SKM-1 treated with dmso at 0.1 percent for 144 hours (cell line): ENCODE measurements at regions not wholly inside any gene's neighbourhood (a gene's known extent, or its start where the extent isn't known, plus 50 kb on each side); places are given as distances from the start of the nearest gene placed in this dataset.

Source experiments
- DNase-seq: peaks from one replicate; lab custom pipeline; 2025; ENCODE audit not compliant: unreplicated experiment; lab: John Stamatoyannopoulos, UW

DNA sequence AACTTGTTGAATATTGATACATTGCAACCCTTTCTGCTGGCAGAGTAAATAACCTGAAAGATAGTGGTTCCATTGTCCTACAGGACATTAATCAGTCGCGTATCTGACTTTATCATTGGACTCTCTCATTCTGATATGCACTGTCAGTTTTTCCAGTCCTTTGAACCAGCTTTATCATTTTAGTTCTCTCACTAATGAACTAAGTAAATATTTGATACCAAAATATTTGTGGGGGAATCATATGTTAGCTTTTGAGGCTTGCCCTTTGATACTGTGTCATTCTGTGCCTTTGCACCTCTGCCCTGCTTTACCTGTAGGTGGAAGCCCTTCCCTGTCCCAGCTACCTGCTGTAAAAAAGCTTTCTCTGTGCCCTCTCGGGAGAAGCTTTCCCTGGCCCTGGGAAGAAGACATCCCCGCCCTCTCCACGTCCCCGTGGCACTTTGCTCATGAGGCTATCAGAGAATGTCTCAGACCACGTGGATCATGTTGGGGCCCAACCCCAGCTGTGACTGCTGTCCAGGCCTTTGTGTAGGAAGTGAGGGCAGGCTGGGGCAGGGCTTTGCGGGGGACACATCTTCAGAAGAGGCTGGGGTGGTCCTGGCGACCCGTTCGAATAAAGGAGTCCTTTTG is 117.8 kb upstream of the NXT1 start:
- no peak for DNase-seq

DNA sequence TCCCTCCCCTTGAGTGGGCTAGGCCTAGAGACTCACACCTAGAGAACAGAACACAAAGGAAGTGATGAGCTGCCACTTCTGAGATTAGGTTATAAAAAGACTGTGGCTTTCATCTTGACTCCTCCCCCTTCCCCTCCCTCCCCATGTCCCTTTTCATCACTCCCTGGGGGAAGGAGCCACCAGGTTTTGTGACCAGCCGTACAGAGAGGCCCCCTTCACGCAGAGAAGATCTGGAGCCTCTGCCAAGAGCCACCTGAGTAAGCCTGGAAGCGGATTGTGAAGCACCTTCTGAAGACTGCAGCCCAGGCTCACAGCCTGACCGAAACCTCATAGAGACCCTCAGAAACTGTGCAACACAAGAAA is 118.4 kb upstream of the NXT1 start:
- DNase-seq = no peak

DNA sequence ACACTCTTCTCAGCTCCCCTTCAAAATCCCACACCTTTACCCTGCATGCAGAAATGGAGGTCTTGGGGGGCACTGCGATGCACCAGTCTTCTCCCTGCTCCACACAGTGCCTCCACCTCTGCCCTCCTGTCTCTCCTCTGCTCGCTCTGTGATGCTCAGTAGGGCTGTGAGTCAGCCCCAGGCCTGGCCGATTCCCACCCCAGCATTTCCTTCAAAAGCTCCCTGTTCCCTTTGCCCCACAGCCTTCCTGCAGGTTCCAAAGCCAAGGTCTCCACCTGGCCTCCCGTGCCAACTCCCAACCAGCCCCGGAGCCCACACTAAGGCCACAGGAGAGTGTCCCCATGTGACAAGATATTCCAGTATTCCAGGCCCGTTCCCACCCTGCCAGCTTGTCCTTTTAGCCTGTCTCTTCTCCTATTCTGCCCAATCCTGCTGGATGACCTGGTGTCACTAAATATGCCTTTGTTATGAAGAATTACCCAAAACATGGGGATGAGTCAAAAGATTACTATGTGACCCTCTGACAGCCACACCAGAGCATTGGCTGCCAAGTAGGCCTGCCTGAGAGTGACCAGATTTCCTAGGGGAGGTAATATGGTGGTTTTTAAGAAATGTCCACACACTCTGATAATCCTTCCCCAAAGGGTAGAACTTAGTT is 118.9 kb upstream of the NXT1 start:
- DNase-seq = no peak

DNA sequence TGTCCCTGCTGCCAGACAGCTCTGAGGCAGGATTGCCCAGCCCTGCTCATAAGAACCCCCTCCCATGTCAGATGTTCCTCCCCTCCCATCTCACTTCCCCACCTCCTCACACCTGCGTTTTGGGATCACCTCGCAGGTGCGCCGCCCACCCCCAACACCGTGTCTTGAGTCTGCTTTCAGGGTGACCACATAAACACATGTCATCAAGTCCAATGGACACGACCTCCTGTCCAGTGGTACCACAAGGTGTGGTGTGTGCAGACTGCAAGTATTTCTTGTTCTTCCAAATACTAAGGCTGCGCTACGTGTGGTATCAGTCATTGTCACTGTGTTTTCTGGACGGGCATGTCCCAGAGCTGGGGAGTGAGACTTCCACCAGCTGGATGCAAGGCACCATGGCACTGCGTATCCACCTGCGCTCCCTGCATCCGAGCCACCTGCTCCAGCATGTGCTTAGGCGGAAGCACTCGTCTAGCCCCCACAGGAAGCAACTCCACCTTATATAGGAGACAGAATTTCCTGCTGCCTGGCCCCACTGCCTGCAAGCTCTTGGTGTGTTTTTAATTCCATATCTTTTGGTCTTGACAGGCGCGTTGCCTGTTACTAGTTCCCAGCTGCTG is 119.7 kb upstream of the NXT1 start:
- no peak for DNase-seq

DNA sequence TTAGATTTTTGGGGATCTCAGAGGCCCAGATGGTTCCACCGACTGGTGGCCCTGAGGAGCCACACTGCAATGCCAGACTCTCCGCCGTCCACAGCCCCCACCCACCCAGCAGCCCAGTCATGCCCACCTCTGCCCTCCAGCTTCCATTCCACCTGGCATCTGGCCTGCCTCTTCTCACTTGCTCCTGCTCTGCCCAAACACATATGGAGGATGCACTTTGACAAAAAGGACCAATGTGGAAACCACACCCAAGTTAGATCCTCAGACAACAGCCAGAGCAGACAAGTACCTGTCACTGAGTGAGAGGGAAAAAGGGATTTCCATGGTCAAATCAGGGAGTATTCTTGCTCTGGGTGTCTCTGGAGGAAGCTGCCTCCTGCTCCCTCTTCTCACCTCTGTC is 120.6 kb upstream of the NXT1 start:
- no peak for DNase-seq

DNA sequence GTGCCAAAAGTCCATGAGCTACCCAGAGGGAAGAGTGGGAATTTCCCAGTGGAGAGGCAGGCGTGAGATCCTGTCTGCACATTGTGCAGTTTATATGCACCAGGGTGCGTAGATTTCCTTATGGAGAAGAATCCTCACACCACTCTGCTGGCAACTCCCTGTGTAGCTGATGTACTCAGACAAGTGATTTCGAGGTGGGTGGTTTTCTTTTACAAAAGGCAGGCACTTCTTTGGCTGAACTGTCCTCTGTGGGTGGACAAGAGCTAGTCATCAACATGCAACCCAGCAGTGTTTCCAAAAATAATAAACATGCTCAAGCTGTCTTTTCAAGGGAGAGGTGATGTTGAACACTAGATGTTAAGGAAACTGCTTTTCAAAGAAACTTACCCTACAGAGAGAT is 121.7 kb upstream of the NXT1 start:
- no peak for DNase-seq

DNA sequence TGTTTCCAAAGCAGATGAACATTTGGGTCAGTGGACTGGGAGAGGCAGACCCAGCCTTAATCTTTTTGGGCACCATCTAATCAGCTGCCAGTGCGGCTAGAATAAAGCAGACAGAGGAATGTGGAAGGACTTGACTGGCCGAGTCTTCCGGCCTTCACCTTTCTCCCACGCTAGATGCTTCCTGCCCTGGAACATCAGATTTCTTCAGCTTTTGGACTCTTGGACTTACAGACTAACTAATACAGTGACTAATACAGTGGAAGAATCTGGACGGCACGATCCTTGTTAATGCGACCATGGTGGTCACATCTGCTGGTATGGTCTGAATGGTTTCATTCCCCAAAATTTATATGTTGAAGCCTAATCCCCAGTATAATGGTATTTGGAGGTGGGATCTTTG is 122.6 kb upstream of the NXT1 start:
- DNase-seq = no peak

DNA sequence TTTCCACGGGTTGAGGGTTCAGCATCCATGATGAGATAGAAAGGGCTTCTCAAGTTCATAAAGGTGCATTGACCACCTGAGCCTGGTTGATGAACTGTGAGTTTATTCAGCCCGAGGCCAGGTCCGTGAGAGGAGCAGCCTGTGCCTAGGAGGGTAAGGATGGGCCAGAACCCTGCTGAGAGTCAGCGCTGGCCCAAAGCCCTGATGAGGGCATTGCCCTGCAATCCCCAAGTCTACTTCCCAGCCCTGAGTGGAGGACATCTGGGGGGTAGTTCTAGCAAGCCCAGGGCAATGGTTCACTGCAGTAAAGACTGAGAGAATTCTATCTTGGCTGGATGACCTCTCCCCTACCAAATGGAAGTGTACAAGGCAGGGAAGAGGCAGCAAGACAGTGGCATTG is 123.3 kb upstream of the NXT1 start:
- DNase-seq = no peak

DNA sequence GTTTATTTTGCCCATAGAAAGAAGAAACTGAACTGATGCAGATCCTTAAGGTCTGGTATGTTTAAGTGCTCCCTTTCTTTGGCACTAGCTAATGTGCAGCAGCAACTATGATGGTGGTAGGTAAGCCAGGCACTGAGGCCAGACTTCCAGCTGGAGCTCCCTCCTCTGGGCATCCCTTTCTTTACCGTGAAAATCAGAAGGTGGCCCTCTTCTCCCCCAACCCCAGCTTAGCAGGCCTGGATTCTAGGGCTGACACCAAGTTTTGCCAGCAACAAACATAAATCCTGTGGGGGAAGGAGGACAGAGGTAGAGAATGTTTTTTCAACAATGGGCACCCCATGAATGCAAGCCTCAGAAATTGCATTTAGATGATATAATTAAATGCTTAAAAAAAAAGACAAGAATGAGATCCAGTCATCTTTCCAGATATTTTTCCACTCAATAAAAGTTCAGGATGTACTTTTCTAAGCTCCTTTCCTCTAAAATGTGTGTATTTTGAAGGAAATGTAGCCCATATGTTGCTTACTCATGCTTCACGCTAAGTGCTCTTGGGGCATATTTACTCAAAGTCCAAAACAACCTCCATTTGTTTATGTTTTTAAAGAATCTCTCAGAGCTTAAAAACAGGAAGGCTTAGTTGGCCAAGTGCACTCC is 123.9 kb upstream of the NXT1 start:
- no peak for DNase-seq

DNA sequence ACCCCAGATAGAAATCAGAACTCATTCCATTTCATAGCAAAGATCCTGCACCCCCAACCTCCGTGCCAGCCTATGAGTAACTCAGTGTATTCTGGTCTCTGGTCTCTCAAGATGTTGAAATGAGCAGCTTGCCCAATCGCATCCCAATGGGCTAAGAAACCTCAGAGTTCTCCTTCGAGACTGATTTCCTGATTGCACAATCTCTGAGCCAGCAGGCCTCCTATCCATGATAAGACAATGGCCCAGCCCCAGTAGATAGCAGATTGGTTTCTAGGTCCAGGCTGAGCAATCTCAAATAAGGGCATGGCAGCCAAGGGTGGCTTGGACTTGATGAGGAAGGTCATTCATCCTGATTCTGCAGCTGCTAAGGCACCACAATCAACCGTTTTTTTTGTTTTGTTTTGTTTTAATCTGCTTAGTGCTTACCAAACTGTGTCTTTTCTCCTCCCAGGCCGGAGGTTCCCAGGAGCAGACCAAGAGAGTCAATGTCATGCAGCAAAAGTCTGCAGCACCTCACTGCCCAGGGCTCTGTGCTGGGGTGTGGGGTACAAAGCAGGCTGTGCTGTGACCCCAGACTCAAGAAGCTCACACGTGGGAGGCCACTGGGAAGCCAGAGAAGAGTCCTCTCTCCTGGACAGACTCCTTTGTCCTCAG is 125.1 kb upstream of the NXT1 start:
- DNase-seq = peak; percentile 98

DNA sequence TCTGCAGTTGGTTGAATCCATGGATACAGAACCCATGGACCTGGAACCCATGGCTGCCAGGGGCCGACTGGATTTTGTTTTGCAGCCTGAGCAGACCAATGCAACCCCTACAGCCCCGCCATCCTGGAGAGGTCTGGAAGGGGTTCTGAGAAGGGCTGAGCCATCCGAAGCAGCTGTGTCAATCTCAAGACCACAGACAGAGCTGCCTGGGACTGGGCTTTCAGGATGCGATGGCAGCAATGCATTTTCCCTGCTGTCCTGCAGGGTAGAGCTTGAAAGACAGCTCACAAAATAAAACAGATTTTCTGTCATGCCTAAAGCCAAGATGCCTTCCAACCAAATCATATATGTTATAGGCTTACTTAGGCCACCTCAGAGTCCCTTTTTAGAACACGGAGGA is 125.8 kb upstream of the NXT1 start:
- DNase-seq = peak; percentile 51

DNA sequence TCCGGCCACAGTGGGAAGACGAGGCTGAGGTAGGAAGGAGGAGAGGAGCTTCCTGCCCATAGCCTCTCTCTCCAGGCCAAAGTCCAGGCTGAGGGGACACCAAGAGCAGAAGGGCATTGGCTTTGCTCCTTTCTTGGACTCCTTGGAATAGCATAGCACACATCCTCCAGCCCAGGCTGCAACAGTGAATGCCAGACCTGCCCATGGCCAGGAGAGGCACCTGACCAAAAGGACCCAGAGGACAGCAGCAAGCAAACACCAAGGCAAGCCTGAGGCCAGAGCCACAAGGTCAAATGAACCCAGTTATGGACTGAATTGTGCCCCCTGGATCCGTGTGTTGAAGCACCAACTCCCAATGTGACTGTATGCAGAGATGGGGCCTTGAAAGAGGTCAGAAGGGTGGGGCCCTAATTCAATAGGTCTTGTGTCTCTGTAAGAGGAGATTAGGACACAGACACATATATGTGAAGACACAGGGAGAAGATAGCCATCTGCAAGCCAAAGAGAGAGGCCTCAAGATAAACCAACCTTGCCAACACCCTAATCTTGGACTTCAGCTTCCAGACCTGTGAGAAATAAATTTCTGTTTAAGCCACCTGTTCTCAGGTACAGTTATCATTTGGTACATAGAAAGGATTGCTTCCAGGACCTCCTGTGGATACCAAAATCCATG is 126.5 kb upstream of the NXT1 start:
- DNase-seq = no peak

DNA sequence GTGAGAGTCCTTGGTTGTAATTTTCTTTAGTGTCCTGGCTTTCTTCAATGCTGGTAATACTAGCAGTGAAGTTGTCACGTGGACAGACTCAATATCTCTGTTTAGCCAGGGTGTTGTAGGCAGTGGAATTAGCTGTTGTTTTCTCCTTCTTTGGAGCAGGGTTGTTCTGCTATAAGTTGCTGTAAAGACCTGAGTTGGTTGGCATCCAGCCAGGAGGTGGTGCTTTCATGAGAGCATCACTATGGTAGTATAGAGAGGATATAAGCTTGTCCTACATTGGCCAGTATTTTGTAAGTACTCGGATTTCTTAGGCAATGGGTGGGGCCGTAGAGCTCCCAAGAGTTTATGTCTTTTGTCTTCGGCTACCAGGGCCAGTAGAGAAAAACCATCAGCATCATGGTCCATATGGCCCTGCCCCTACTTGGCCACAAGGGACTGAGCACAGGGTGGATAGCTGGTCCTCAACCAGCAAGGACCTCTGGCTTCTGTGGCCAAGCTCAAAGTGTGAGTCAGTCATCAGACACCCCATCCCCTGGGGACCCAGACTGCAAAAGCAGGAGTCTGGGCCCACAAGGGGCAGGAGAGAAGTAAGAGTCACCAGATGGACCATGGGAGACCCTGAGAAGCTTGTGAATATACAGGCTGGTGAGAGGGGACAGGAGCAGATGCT is 127.9 kb upstream of the NXT1 start:
- DNase-seq = no peak

DNA sequence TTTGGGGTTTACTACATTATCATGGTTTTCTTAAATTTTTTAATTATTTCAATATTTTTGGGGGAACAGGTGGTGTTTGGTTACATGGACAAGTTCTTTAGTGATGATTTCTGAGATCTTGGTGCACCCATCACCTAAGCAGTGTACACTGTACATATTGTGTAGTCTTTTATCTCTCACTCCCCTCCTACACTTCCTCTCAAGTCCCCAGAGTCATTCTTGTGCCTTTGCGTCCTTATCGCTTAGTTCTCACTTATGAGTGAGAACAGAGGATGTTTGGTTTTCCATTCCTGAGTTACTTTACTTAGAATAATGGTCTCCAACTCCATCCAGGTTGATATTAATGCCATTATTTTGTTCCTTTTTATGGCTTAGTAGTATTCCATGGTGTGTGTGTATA is 130.9 kb upstream of the CD93 start:
- DNase-seq = no peak

DNA sequence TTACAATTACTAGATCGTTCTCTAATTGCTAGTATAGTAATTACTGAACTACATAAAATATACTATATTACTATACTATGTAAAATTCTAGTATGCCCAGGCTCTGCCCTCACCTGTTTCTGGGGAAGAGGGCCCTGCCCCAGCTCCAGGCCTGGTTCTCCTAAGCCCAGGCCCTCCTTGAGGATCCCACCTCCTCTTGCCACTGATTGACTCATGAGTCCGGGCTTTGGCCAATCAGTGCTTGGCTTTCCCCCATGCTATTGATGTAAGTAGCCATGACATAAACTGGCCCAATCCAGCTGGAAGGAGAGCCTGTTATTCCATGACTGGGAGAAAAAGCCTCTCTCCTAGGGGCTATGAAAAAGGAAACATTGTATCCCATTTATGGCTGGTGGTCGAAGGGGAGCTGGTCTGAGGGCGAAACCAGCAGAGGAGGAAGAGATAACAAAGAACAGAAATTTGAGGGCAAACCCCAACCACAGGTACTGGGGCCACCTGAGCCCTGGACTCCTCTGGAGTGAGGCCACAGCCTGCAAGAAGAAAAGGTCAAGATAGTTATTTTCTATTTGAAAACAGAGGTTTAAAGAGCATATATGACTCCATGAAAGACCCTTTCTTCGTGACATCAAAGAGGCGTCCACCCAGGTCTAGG is 129.3 kb upstream of the CD93 start:
- DNase-seq = no peak

DNA sequence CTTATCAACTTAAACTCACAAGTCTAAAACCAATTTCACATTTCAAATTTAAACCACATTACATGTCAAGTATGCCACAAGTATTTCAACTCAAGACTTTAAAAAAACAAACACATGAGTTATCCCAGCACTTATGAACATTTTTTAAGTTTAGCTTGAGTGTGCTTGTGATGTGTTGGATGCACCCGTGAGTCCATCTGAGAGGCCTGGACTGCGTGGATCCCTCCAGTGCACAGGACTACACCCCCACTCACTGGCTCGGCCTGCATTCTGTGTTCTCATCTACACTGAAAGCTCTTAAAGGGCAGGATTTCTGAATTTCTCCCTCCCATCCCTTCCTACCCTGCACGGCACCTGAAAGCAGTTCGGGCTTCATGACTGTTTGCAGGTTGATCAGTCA is 128.8 kb upstream of the CD93 start:
- DNase-seq = no peak

DNA sequence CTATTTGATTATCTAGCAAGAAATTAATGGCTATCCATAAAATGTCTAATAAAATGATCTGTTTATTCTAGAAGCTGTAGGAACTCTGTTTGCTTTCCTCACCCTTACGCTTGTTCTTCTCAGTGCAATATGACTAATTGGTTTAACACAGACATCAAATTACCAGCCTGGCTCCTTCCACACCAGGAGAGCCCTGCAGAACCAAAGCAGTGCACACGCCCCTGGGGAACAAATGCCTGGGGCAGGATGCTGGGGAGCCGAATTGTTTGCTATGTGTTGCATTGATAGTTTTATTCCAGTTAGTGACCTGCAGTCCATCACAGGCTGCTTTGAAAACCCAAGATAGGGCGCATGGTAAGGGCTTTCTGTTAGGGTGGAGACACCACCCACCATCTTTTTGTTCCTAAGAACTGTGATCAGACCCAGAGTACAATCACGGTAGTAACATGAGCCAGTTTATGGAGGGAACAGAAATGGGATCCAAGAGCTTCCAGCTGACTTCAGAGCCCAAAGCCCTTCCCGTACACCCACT is 126.4 kb upstream of the CD93 start:
- DNase-seq = no peak

DNA sequence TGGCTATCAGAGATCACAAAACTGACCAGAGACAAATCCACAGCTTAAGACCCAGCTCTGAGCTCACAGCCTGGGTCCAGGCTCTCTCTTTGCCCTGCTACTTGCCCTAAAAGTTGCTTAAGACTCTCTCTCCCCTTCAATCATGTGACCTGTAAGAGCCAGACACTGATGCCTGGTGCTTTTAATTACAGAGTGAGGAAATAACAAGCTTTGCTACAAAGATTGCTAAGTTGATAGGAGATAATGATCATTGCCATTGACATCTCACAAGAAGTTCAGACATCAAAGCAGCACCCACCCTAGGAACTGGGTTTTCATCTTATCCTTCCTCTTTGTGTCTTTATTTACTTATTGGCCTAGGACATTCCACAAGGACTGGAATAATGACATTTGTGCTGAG is 125.9 kb upstream of the CD93 start:
- DNase-seq = no peak

DNA sequence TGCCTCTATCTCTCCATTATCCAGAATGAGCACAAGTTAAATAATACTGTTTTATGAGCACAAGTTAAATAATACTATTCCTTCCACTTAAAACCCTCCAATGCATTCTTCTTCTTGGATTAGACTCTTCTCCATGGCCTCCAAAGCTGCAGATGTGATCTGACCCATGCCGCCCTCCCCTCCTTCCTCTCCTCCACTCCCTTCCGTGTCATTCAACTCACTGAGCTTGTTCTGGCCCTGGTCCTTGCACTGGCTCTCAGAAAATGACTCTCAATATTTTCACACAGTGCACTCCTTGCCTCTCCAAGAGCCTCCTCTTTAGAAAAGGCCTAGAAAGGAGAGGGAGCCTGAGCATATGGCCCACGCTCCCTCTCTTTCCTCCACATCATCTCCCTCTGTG is 125.0 kb upstream of the CD93 start:
- DNase-seq = no peak
